Heart right ventricle (tissue), 16 donors: ENCODE measurements at regions not wholly inside any gene's neighbourhood (a gene's known extent, or its start where the extent isn't known, plus 50 kb on each side); places are given as distances from the start of the nearest gene placed in this dataset.

Source experiments
- ATAC-seq, 8 donors: fragments of 200-7000 bp; cut with Tn5 transposase; one replicate each; pipeline ENCODE4 v1.9.1; 2020; ENCODE audit warnings: mild to moderate bottlenecking in 8 of 8, moderate library complexity in 8 of 8, moderate number of reproducible peaks in 1 of 8
- DNase-seq, 2 donors: peaks; one replicate each; pipeline ENCODE4 v3.0.0-alpha.2; 2020
- H3K27ac ChIP-seq, 10 donors: fragments of 200-600 bp; sonication (generic) in 2 of 10; one replicate each; pipeline versions ENCODE4 v1.5.0 to v1.8.0; 2020 to 2022; ENCODE audit warnings: mild to moderate bottlenecking in 3 of 10
- H3K27me3 ChIP-seq, 7 donors: fragments of 200-600 bp; one replicate each; pipeline ENCODE4 v1.8.0; 2021 to 2022; ENCODE audit warnings: mild to moderate bottlenecking in 2 of 7
- H3K36me3 ChIP-seq, 9 donors: fragments of 200-600 bp; sonication (generic) in 1 of 9; one replicate each; pipeline versions ENCODE4 v1.5.0 to v1.8.0; 2020 to 2022; ENCODE audit warnings: mild to moderate bottlenecking in 2 of 9
- H3K4me1 ChIP-seq, 9 donors: fragments of 200-600 bp; sonication (generic) in 1 of 9; one replicate each; pipeline versions ENCODE4 v1.5.0 to v1.8.0; 2020 to 2022; ENCODE audit warnings: mild to moderate bottlenecking in 4 of 9
- H3K4me3 ChIP-seq, 10 donors: fragments of 200-600 bp; sonication (generic) in 2 of 10; one replicate each; pipeline versions ENCODE4 v1.5.0 to v1.8.0; 2020 to 2022; ENCODE audit warnings: mild to moderate bottlenecking in 7 of 10, moderate library complexity in 2 of 10
- H3K9me3 ChIP-seq, 11 donors: fragments of 200-600 bp in 10 of 11; sonication (generic) in 2 of 11; one replicate each; pipeline versions ENCODE4 v1.5.0 to v1.8.0; 2013 to 2022; ENCODE audit warnings: mild to moderate bottlenecking in 2 of 11, control low read depth in 1 of 11, moderate library complexity in 1 of 11
- CTCF ChIP-seq, 9 donors: fragments of 200-600 bp; sonication (generic) in 2 of 9; IDR thresholded peaks; one replicate each; pipeline versions ENCODE4 v1.5.0 to v1.8.0; 2021 to 2022; ENCODE audit warnings: antibody characterized with exemption in 9 of 9, mild to moderate bottlenecking in 5 of 9, moderate library complexity in 1 of 9
- WGBS, 2 donors: extraction: QIAGEN DNeasy Blood & Tissue Kit; methylation state at CpG; one replicate each; pipeline ENCODE4 v1.1.7; 2013; ENCODE audit warnings: inconsistent platforms in 1 of 2; 5-methylcytosine and 5-hydroxymethylcytosine counted together
- intact Hi-C, 10 donors: fragments of 100-400 bp; cut with DNase I; formaldehyde crosslinking; loops; one replicate each; pipeline versions ENCODE4 v1.11.1 to v1.14.2; 2022
- donor health status: Arrhythmogenic right ventricular cardiomyopathy.
- donor health status: ischemic (EF 13 %, LVEDD 7.1; RV severe dilation, severe dysfunction).
- donor health status: healthy with polysubstance abuse.
- donor health status: DM: no; HTN: yes; CAD: no.
- donor health status: DM: no; HTN: no; CAD: no.
- donor health status: ischemic (EF 25% LVEDD 6.9; RV normal size, moderate dysfunction).
- donor health status: ischemic (EF 25% LVEDD 5.7; RV mildly dilated, moderate dysfunction).
- donor health status: healthy.
- donor health status: DM: yes; HTN: yes; CAD: no.
- donor health status: Ischemic cardiomyopathy.
- donor health status: ischemic (EF 35%, LVEDD 5.7; RV mildly dilated, moderate dysfunction).
- donor health status: nonischemic (EF 11% LVEDD 7.7; RV severe dilation, severe dysfunction).
- donor health status: DM: yes; HTN: yes; CAD: no.
- donor health status: PGD.
- donor health status: ischemic (EF 29% LVEDD 5.4; RV normal size, mild dysfunction).
- donor health status: nonischemic (EF 23%, LVEDD 6.1; RV moderate dilation, normal function).

DNA sequence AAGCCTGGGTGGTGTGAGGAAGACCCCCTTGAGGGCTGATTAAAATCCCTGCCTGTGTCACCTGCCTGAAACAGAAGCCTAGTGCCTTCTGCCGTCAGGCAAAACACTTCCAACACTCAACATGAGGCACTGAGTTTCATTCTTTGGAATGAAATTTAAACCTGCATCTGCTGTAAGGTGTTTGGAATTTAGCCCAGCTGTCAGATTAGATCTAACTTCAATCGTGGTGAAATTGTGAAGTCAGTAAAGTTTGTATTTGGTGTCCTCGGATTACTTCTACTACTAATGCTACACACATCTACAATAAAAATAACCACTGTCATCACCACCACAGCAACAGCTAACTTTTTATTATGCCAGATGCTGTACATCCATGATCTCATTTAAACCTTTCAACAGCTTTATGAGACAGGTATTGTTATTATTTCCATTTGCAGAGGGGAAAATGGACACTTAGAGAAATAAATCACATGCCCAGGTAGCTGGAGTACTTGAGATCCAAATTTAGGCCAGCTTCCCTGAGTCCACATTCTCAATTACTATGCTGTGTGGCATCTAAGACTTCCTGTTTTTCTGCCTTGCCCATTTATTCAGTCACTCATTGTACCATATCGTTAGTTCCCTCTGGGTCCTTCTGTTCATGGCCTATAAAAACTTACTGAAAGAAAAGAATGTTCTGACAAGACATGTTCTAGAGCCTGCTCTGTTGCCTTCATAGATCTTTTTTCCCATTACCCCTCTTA lies 98.2 kb upstream of the GCFC2 start:
- Histone ChIP-seq H3K9me3 (no peaks in the 10 kb centered on the region), H3K4me3 (no peak overlapping the region), H3K27me3 (peaks cover 0 to 5% (median 0%) of the 10 kb centered on the region in 7 donors), H3K27ac (no peak overlapping the region), H3K36me3 (no peaks in the 10 kb centered on the region), H3K4me1 (no peaks in the 10 kb centered on the region)
- ATAC-seq (no peak), DNase-seq (no peak)
- 24 to 34% methylated on average over 4 of the region's 4 CpGs for WGBS, 2 donors
- TF ChIP-seq CTCF (IDR thresholded peaks at IDR 0.05), result no peak
- intact Hi-C loops, result no loop called here

GRCh38 chr2:75807992-75808391 lies 97.3 kb upstream of the GCFC2 start:
- intact Hi-C loops, result no loop called here
- no peak for ATAC-seq

DNA sequence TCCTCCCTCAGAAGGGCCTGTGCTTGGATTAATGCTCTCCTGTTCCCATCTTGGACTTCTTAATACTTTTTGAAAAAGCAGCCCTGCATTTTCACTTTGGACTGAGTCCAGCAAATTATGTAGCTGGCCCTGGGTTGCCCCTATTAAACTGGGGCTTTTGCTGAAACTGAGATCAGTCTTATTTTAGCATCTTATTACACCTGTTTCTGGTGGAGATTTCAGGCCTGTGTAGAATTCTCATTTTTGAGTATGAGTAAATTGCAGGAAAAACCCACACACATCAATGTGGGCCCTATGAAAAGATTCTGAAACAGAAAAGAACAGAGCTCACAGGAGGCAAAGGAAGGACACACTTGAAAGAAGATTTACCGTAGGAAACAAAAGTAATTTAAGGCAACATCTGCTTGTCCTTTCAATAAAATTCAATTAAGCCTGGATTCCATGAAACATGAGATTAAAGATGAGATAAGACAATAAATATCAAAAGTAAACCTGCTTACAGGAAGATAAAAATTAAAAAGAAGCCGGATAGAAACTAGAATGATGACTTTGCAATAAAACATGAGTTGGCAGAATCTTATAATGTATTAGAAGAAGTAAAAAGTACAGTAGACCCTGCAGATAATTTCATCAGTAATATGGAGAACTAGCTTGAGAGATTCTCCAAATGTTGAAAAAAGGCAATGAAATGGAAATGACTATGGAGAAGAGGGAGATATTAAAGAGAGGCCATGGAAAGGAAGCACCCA lies 90.7 kb upstream of the GCFC2 start:
- intact Hi-C loops, result no loop called here
- TF ChIP-seq CTCF (IDR thresholded peaks at IDR 0.05), result no peak
- no peak overlapping the region for H3K27ac ChIP-seq
- peaks cover 0 to 5% (median 0%) of the 10 kb centered on the region in 7 donors for H3K27me3 ChIP-seq
- no peaks in the 10 kb centered on the region for H3K36me3 ChIP-seq
- H3K9me3 ChIP-seq, result no peaks in the 10 kb centered on the region
- no peak for ATAC-seq
- 76 to 81% methylated on average over 2 of the region's 2 CpGs for WGBS, 2 donors
- no peak overlapping the region for H3K4me3 ChIP-seq
- DNase-seq, result no peak
- no peaks in the 10 kb centered on the region for H3K4me1 ChIP-seq

More at GRCh38 chr2:75807992-75808391, 97.3 kb upstream of the GCFC2 start:
- H3K4me1 ChIP-seq, result no peaks in the 10 kb centered on the region
- H3K4me3 ChIP-seq, result no peak overlapping the region
- H3K36me3 ChIP-seq, result no peaks in the 10 kb centered on the region
- peaks cover 0 to 5% (median 0%) of the 10 kb centered on the region in 7 donors for H3K27me3 ChIP-seq
- H3K9me3 ChIP-seq, result no peaks in the 10 kb centered on the region
- 73 to 83% methylated on average over 2 of the region's 2 CpGs for WGBS, 2 donors
- TF ChIP-seq CTCF (IDR thresholded peaks at IDR 0.05), result no peak
- DNase-seq, result no peak
- no peak overlapping the region for H3K27ac ChIP-seq

- Histone ChIP-seq H3K4me3 (no peak overlapping the region), H3K36me3 (no peaks in the 10 kb centered on the region), H3K27ac (no peak overlapping the region), H3K4me1 (no peaks in the 10 kb centered on the region), H3K9me3 (no peaks in the 10 kb centered on the region), H3K27me3 (peaks cover 0 to 5% (median 0%) of the 10 kb centered on the region in 7 donors)
- 84 to 85% methylated on average over 8 of the region's 8 CpGs for WGBS, 2 donors
- TF ChIP-seq CTCF (IDR thresholded peaks at IDR 0.05), result no peak
- ATAC-seq (no peak), DNase-seq (no peak)
- intact Hi-C loops, result no loop called here
Measured at GRCh38 chr2:75800456-75800855, 89.7 kb upstream of the GCFC2 start.
